ENCODE measurements at regions not wholly inside any gene's neighbourhood (a gene's known extent, or its start where the extent isn't known, plus 50 kb on each side); places are given as distances from the start of the nearest gene placed in this dataset.
"Not testable (repeated sequence)": the region's sequence is repeated elsewhere in the genome, so short reads cannot be mapped to it uniquely, and the experiment has no call there.

DNA sequence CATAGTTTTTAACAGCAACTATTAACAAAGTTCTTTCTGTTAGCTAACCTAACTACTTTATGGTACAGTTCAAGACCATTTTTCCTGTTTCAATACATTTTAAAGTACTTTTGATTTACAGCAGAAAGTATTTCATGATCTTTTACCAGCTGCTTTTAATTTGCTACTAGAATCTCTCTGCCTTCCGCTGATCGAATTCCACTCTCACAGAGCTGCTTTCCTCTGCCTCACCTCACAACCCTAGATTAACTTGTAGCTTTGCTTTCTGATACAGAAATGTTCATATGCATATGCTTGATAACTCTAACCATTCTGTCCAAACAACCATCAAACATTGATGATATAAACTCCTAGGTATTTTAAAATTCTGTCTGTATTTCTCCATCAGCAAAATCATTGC is 463.2 kb upstream of the ZEB2 start:
- Mint-ChIP-seq H3K36me3 (ENCODE audit: unreplicated experiment) (peaks cover 20% of the 10 kb centered on the region), H3K9me3 (ENCODE audit: unreplicated experiment) (peaks cover 34% of the 10 kb centered on the region), H3K4me3 (ENCODE audit: unreplicated experiment) (no peak overlapping the region), H3K27ac (ENCODE audit: unreplicated experiment) (peak overlapping the region; percentile 44), H3K4me1 (ENCODE audit: unreplicated experiment) (peaks cover 11% of the 10 kb centered on the region), H3K27me3 (ENCODE audit: unreplicated experiment) (no peaks in the 10 kb centered on the region)
- no peak for DNase-seq (ENCODE audit: extremely low spot score, unreplicated experiment)
- TF ChIP-seq, protein P1, sequence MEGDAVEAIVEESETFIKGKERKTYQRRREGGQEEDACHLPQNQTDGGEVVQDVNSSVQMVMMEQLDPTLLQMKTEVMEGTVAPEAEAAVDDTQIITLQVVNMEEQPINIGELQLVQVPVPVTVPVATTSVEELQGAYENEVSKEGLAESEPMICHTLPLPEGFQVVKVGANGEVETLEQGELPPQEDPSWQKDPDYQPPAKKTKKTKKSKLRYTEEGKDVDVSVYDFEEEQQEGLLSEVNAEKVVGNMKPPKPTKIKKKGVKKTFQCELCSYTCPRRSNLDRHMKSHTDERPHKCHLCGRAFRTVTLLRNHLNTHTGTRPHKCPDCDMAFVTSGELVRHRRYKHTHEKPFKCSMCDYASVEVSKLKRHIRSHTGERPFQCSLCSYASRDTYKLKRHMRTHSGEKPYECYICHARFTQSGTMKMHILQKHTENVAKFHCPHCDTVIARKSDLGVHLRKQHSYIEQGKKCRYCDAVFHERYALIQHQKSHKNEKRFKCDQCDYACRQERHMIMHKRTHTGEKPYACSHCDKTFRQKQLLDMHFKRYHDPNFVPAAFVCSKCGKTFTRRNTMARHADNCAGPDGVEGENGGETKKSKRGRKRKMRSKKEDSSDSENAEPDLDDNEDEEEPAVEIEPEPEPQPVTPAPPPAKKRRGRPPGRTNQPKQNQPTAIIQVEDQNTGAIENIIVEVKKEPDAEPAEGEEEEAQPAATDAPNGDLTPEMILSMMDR (IDR thresholded peaks at IDR 0.05), result no peak

GRCh38 chr2:144982481-144982880 is 462.6 kb upstream of the ZEB2 start:
- H3K4me3 Mint-ChIP-seq (ENCODE audit: unreplicated experiment), result no peak overlapping the region
- peaks cover 11% of the 10 kb centered on the region for H3K4me1 Mint-ChIP-seq (ENCODE audit: unreplicated experiment)
- H3K9me3 Mint-ChIP-seq (ENCODE audit: unreplicated experiment), result peaks cover 32% of the 10 kb centered on the region
- peaks cover 19% of the 10 kb centered on the region for H3K36me3 Mint-ChIP-seq (ENCODE audit: unreplicated experiment)
- H3K27me3 Mint-ChIP-seq (ENCODE audit: unreplicated experiment), result no peaks in the 10 kb centered on the region
- H3K27ac Mint-ChIP-seq (ENCODE audit: unreplicated experiment), result no peak overlapping the region
- no peak for DNase-seq (ENCODE audit: extremely low spot score, unreplicated experiment)
- TF ChIP-seq, protein P1 (IDR thresholded peaks at IDR 0.05), result no peak

GRCh38 chr2:144975881-144976280 is 456.0 kb upstream of the ZEB2 start:
- no peak overlapping the region for H3K27ac Mint-ChIP-seq (ENCODE audit: unreplicated experiment)
- peaks cover 6% of the 10 kb centered on the region for H3K9me3 Mint-ChIP-seq (ENCODE audit: unreplicated experiment)
- H3K4me1 Mint-ChIP-seq (ENCODE audit: unreplicated experiment), result no peaks in the 10 kb centered on the region
- DNase-seq (ENCODE audit: extremely low spot score, unreplicated experiment), result no peak
- H3K36me3 Mint-ChIP-seq (ENCODE audit: unreplicated experiment), result no peaks in the 10 kb centered on the region
- no peaks in the 10 kb centered on the region for H3K27me3 Mint-ChIP-seq (ENCODE audit: unreplicated experiment)
- no peak overlapping the region for H3K4me3 Mint-ChIP-seq (ENCODE audit: unreplicated experiment)
- TF ChIP-seq, protein P1 (IDR thresholded peaks at IDR 0.05), result no peak

- TF ChIP-seq, protein P1 (IDR thresholded peaks at IDR 0.05), result no peak
- H3K4me3 Mint-ChIP-seq (ENCODE audit: unreplicated experiment), result no peak overlapping the region
- H3K4me1 Mint-ChIP-seq (ENCODE audit: unreplicated experiment), result no peaks in the 10 kb centered on the region
- no peak overlapping the region for H3K27ac Mint-ChIP-seq (ENCODE audit: unreplicated experiment)
- H3K27me3 Mint-ChIP-seq (ENCODE audit: unreplicated experiment), result no peaks in the 10 kb centered on the region
- H3K9me3 Mint-ChIP-seq (ENCODE audit: unreplicated experiment), result no peaks in the 10 kb centered on the region
- DNase-seq (ENCODE audit: extremely low spot score, unreplicated experiment), result no peak
- H3K36me3 Mint-ChIP-seq (ENCODE audit: unreplicated experiment), result no peaks in the 10 kb centered on the region
These were observed 452.8 kb upstream of the ZEB2 start for GRCh38 chr2:144972676-144973075.

DNA sequence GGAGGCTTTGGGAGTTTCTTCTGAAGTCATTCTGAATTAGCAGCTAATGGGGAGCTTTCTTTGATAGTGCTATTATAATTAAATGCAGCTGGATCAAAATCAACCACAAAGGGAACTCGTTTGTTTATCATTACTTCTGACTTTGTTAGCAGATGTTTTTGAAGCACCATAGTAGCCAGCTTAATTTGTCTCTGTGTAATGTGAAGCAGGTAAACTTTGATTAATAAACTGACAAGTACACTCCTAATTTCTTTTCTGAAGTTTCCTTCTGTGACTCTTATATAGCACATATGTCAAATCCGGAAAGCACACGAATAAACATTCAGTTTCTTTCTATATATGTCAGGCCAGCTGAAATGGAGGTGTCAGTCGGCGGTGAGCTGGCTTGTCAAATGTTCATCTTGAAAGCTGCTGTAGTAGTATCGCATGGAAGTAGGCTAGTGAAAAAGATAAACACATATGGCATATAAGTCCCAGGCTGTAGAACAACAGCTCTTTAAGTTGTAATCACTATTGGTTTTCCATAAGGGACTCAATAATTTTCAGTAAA is 451.9 kb upstream of the ZEB2 start:
- no peaks in the 10 kb centered on the region for H3K36me3 Mint-ChIP-seq (ENCODE audit: unreplicated experiment)
- H3K4me1 Mint-ChIP-seq (ENCODE audit: unreplicated experiment), result no peaks in the 10 kb centered on the region
- no peaks in the 10 kb centered on the region for H3K9me3 Mint-ChIP-seq (ENCODE audit: unreplicated experiment)
- H3K27ac Mint-ChIP-seq (ENCODE audit: unreplicated experiment), result no peak overlapping the region
- DNase-seq (ENCODE audit: extremely low spot score, unreplicated experiment), result no peak
- TF ChIP-seq, protein P1 (IDR thresholded peaks at IDR 0.05), result no peak
- H3K27me3 Mint-ChIP-seq (ENCODE audit: unreplicated experiment), result no peaks in the 10 kb centered on the region
- H3K4me3 Mint-ChIP-seq (ENCODE audit: unreplicated experiment), result no peak overlapping the region

GRCh38 chr2:144970410-144970809 is 450.5 kb upstream of the ZEB2 start:
- H3K9me3 Mint-ChIP-seq (ENCODE audit: unreplicated experiment); DNase-seq (ENCODE audit: extremely low spot score, unreplicated experiment); H3K4me3 Mint-ChIP-seq (ENCODE audit: unreplicated experiment); H3K36me3 Mint-ChIP-seq (ENCODE audit: unreplicated experiment); H3K4me1 Mint-ChIP-seq (ENCODE audit: unreplicated experiment); H3K27ac Mint-ChIP-seq (ENCODE audit: unreplicated experiment); H3K27me3 Mint-ChIP-seq (ENCODE audit: unreplicated experiment): not testable (repeated sequence)

DNA sequence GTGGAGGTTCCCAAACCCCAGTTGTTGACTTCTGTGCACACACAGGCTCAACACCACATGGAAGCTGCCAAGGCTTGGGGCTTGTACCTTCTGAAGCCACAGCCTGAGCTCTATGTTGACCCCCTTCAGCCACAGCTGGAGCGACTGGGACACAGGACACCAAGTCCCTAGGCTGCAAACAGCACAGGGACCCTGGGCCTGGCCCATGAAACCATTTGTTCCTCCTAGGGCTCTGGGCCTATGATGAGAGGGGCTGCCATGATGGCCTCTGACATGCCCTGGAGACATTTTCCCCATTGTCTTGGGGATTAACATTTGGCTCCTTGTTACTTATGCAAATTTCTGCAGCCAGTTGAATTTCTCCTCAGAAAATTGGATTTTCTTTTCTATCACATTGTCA is 449.6 kb upstream of the ZEB2 start:
- DNase-seq (ENCODE audit: extremely low spot score, unreplicated experiment); H3K36me3 Mint-ChIP-seq (ENCODE audit: unreplicated experiment); H3K4me3 Mint-ChIP-seq (ENCODE audit: unreplicated experiment); H3K4me1 Mint-ChIP-seq (ENCODE audit: unreplicated experiment); H3K27ac Mint-ChIP-seq (ENCODE audit: unreplicated experiment); H3K27me3 Mint-ChIP-seq (ENCODE audit: unreplicated experiment); H3K9me3 Mint-ChIP-seq (ENCODE audit: unreplicated experiment): not testable (repeated sequence)

All from osteocyte (in vitro differentiated cells).